ENCODE measurements at regions not wholly inside any gene's neighbourhood (a gene's known extent, or its start where the extent isn't known, plus 50 kb on each side); places are given as distances from the start of the nearest gene placed in this dataset.

GRCh38 chr10:123480845-123481244 is 185.3 kb upstream of the GPR26 start:
- no peak overlapping the region for H3K27ac Mint-ChIP-seq
- DNase-seq (no peak), ATAC-seq (ENCODE audit: poor library complexity) (no peak)
- intact Hi-C loops (cut with DNase I, micrococcal nuclease): no loop called here
- Histone ChIP-seq H3K4me1 (ENCODE audit: insufficient read depth, low read length) (no peaks in the 10 kb centered on the region), H3K36me3 (ENCODE audit: insufficient read depth, low read length) (no peaks in the 10 kb centered on the region), H3K27ac (ENCODE audit: low read depth in 1 of 2, low read length in 2 of 2) (no peak overlapping the region), H3K9me3 (ENCODE audit: control insufficient read depth in 1 of 2, insufficient read depth in 1 of 2, low read length in 2 of 2) (peaks cover 0 to 5% of the 10 kb centered on the region in 2 experiments), H3K27me3 (ENCODE audit: control insufficient read depth in 1 of 2, insufficient read depth in 2 of 2, low read length in 2 of 2) (no peaks in the 10 kb centered on the region), H3K4me3 (ENCODE audit: low read length) (no peak overlapping the region)
- no peaks in the 10 kb centered on the region for H3K36me3 Mint-ChIP-seq (ENCODE audit: low read depth)
- H3K4me3 Mint-ChIP-seq: no peak overlapping the region
- no peaks in the 10 kb centered on the region for H3K4me1 Mint-ChIP-seq (ENCODE audit: low read depth)
- TF ChIP-seq CTCF (IDR thresholded peaks at IDR 0.05): no peak
- CTCF ChIA-PET: no interaction called here
- peaks cover 33% of the 10 kb centered on the region for H3K27me3 Mint-ChIP-seq
- no peaks in the 10 kb centered on the region for H3K9me3 Mint-ChIP-seq
- POLR2A ChIA-PET: no interaction called here

GRCh38 chr10:123484722-123485121 is 181.4 kb upstream of the GPR26 start:
- Histone ChIP-seq H3K27me3 (ENCODE audit: control insufficient read depth in 1 of 2, insufficient read depth in 2 of 2, low read length in 2 of 2) (no peaks in the 10 kb centered on the region), H3K4me1 (ENCODE audit: insufficient read depth, low read length) (no peaks in the 10 kb centered on the region), H3K9me3 (ENCODE audit: control insufficient read depth in 1 of 2, insufficient read depth in 1 of 2, low read length in 2 of 2) (peaks cover 0 to 5% of the 10 kb centered on the region in 2 experiments), H3K4me3 (ENCODE audit: low read length) (no peak overlapping the region), H3K36me3 (ENCODE audit: insufficient read depth, low read length) (no peaks in the 10 kb centered on the region), H3K27ac (ENCODE audit: low read depth in 1 of 2, low read length in 2 of 2) (no peak overlapping the region)
- intact Hi-C loops (cut with DNase I, micrococcal nuclease): no loop called here
- ATAC-seq (ENCODE audit: poor library complexity) (no peak), DNase-seq (no peak)
- Mint-ChIP-seq H3K9me3 (no peaks in the 10 kb centered on the region), H3K4me1 (ENCODE audit: low read depth) (no peaks in the 10 kb centered on the region), H3K27me3 (peaks cover 40% of the 10 kb centered on the region), H3K36me3 (ENCODE audit: low read depth) (no peaks in the 10 kb centered on the region), H3K27ac (no peak overlapping the region), H3K4me3 (no peak overlapping the region)
- ChIA-PET CTCF (no interaction called here), POLR2A (no interaction called here)
- no peak for TF ChIP-seq CTCF (IDR thresholded peaks at IDR 0.05)

GRCh38 chr10:123485341-123485960 is 180.7 kb upstream of the GPR26 start:
- no peak for TF ChIP-seq CTCF (IDR thresholded peaks at IDR 0.05)
- Histone ChIP-seq H3K36me3 (ENCODE audit: insufficient read depth, low read length) (no peaks in the 10 kb centered on the region), H3K27ac (ENCODE audit: low read depth in 1 of 2, low read length in 2 of 2) (no peak overlapping the region), H3K9me3 (ENCODE audit: control insufficient read depth in 1 of 2, insufficient read depth in 1 of 2, low read length in 2 of 2) (peaks cover 0 to 4% of the 10 kb centered on the region in 2 experiments), H3K27me3 (ENCODE audit: control insufficient read depth in 1 of 2, insufficient read depth in 2 of 2, low read length in 2 of 2) (no peaks in the 10 kb centered on the region), H3K4me1 (ENCODE audit: insufficient read depth, low read length) (no peaks in the 10 kb centered on the region), H3K4me3 (ENCODE audit: low read length) (no peak overlapping the region)
- H3K36me3 Mint-ChIP-seq (ENCODE audit: low read depth): no peaks in the 10 kb centered on the region
- CTCF ChIA-PET: no interaction called here
- no peak for DNase-seq
- H3K27me3 Mint-ChIP-seq: peaks cover 40% of the 10 kb centered on the region
- no peak overlapping the region for H3K27ac Mint-ChIP-seq
- POLR2A ChIA-PET: no interaction called here
- H3K4me1 Mint-ChIP-seq (ENCODE audit: low read depth): no peaks in the 10 kb centered on the region
- H3K4me3 Mint-ChIP-seq: no peak overlapping the region
- H3K9me3 Mint-ChIP-seq: no peaks in the 10 kb centered on the region
- intact Hi-C loops (cut with DNase I, micrococcal nuclease): no loop called here
- no peak for ATAC-seq (ENCODE audit: poor library complexity)
